H1 (cell line): ENCODE measurements at regions not wholly inside any gene's neighbourhood (a gene's known extent, or its start where the extent isn't known, plus 50 kb on each side); places are given as distances from the start of the nearest gene placed in this dataset.

Source experiments
- CTCF ChIA-PET: fragments of 300-600 bp; sonication (Branson Sonifier 250); formaldehyde crosslinking; loops from one replicate; lab custom pipeline; 2021; ENCODE audit not compliant: partially characterized antibody; lab: Charles Lee
- POLR2A ChIA-PET: fragments of 300-600 bp; sonication (Branson Sonifier 250); formaldehyde crosslinking; loops from one replicate; lab custom pipeline; 2021; ENCODE audit warnings: inconsistent platforms; ENCODE audit not compliant: partially characterized antibody; lab: Charles Lee
- DNase-seq, 2 experiments: peaks; one replicate each; pipeline versions ENCODE4 v3.0.0 to v3.0.0-alpha.2; 2010 to 2022; ENCODE audit warnings: low spot score in 2 of 2, low read depth in 1 of 2, mixed read lengths in 1 of 2
- FAIRE-seq: peaks from 2 replicates; lab custom pipeline; 2011; peaks lifted over from hg19 to GRCh38; lab: Jason Lieb, UNC
- H2AFZ ChIP-seq: 2 replicates; pipeline ENCODE4 v1.8.1; 2012; ENCODE audit warnings: low read length, inconsistent platforms
- H2AK5ac ChIP-seq: 2 replicates; pipeline ENCODE4 v1.6.1; 2013; ENCODE audit warnings: low read depth, low read length
- H2BK120ac ChIP-seq: replicated peaks from 2 replicates; pipeline ENCODE3; 2013; ENCODE audit warnings: low read depth, low read length, inconsistent platforms
- H2BK12ac ChIP-seq: 2 replicates; pipeline ENCODE4 v1.6.1; 2013; ENCODE audit warnings: low read depth, low read length
- H2BK15ac ChIP-seq: 2 replicates; pipeline ENCODE4 v1.6.1; 2013; ENCODE audit warnings: low read length
- H2BK20ac ChIP-seq: 2 replicates; pipeline ENCODE4 v1.6.1; 2013; ENCODE audit warnings: low read length
- H2BK5ac ChIP-seq: 2 replicates; pipeline ENCODE4 v1.6.1; 2013; ENCODE audit warnings: low read depth, low read length
- H3K14ac ChIP-seq: 2 replicates; pipeline ENCODE4 v1.6.1; 2013; ENCODE audit warnings: inconsistent platforms; ENCODE audit not compliant: insufficient read length
- H3K18ac ChIP-seq: 2 replicates; pipeline ENCODE4 v1.6.1; 2013; ENCODE audit warnings: low read length; ENCODE audit errors: extremely low read depth
- H3K23ac ChIP-seq: 2 replicates; pipeline ENCODE4 v1.6.1; 2013; ENCODE audit warnings: inconsistent platforms; ENCODE audit not compliant: insufficient read length
- H3K23me2 ChIP-seq: 2 replicates; pipeline ENCODE4 v1.6.1; 2013; ENCODE audit warnings: low read depth, low read length
- H3K27ac ChIP-seq: 2 replicates; pipeline ENCODE4 v1.6.1; 2011; ENCODE audit warnings: low read depth, low read length, inconsistent platforms
- H3K27me3 ChIP-seq, 4 experiments: replicated peaks in 1 of 4; 1 replicate in 1 of 4; 2 replicates in 3 of 4; pipeline versions ENCODE4 v1.6.1 to v1.8.1; 2011 to 2013; ENCODE audit warnings: low read length in 3 of 4, mild to moderate bottlenecking in 3 of 4, inconsistent platforms in 2 of 4, mixed read lengths in 2 of 4, moderate library complexity in 1 of 4; ENCODE audit not compliant: control insufficient read depth in 3 of 4, insufficient read depth in 3 of 4; ENCODE audit errors: extremely low read depth in 1 of 4
- H3K36me3 ChIP-seq, 4 experiments: 2 replicates each; pipeline versions ENCODE4 v1.6.1 to v1.8.1; 2011 to 2013; ENCODE audit warnings: mild to moderate bottlenecking in 4 of 4, low read length in 3 of 4, moderate library complexity in 2 of 4, control low read depth in 1 of 4, inconsistent platforms in 1 of 4; ENCODE audit not compliant: insufficient read depth in 4 of 4, control insufficient read depth in 2 of 4
- H3K4ac ChIP-seq: replicated peaks from 2 replicates; pipeline ENCODE3; 2013; ENCODE audit warnings: low read length, low read depth, mixed read lengths, inconsistent platforms; ENCODE audit not compliant: insufficient read length
- H3K4me1 ChIP-seq, 4 experiments: replicated peaks in 1 of 4; 1 replicate in 1 of 4; 2 replicates in 3 of 4; pipeline versions ENCODE4 v1.6.1 to v1.8.1; 2011 to 2013; ENCODE audit warnings: low read length in 3 of 4, inconsistent platforms in 2 of 4, mixed read lengths in 1 of 4; ENCODE audit not compliant: insufficient read depth in 4 of 4, control insufficient read depth in 3 of 4
- H3K4me2 ChIP-seq, 2 experiments: 2 replicates each; pipeline versions ENCODE4 v1.6.1 to v1.8.1; 2011 to 2013; ENCODE audit warnings: low read depth in 2 of 2, low read length in 2 of 2, control low read depth in 1 of 2, inconsistent platforms in 1 of 2, mild to moderate bottlenecking in 1 of 2; ENCODE audit not compliant: insufficient read depth in 1 of 2
- H3K4me3 ChIP-seq, 4 experiments: fragments of 200-600, 300-600 bp in 1 of 4; sonication (generic), shearing (Covaris generic), sonication (Bioruptor Twin) in 1 of 4; 2 replicates each; pipeline versions ENCODE4 v1.5.1 to v1.8.1; 2011 to 2016; ENCODE audit warnings: low read length in 4 of 4, low read depth in 3 of 4, control low read depth in 2 of 4, inconsistent platforms in 2 of 4, mild to moderate bottlenecking in 2 of 4, mixed read lengths in 1 of 4, moderate library complexity in 1 of 4; ENCODE audit not compliant: insufficient read depth in 2 of 4; ENCODE audit errors: extremely low read depth in 1 of 4
- H3K56ac ChIP-seq: replicated peaks from 2 replicates; pipeline ENCODE3; 2013; ENCODE audit warnings: low read depth, mild to moderate bottlenecking, mixed read lengths, low read length, inconsistent platforms; ENCODE audit not compliant: insufficient read length
- H3K79me1 ChIP-seq: 2 replicates; pipeline ENCODE4 v1.6.1; 2013; ENCODE audit warnings: low read depth, low read length, control low read depth
- H3K79me2 ChIP-seq, 2 experiments: 2 replicates each; pipeline versions ENCODE4 v1.6.1 to v1.8.1; 2012 to 2013; ENCODE audit warnings: low read length in 2 of 2, mild to moderate bottlenecking in 2 of 2, inconsistent platforms in 1 of 2; ENCODE audit not compliant: insufficient read depth in 2 of 2, control insufficient read depth in 1 of 2
- H3K9ac ChIP-seq, 4 experiments: replicated peaks in 1 of 4; 1 replicate in 1 of 4; 2 replicates in 3 of 4; pipeline versions ENCODE4 v1.6.1 to v1.8.1; 2011 to 2013; ENCODE audit warnings: low read depth in 3 of 4, low read length in 3 of 4, control low read depth in 2 of 4, mild to moderate bottlenecking in 2 of 4, moderate library complexity in 2 of 4, inconsistent platforms in 1 of 4; ENCODE audit errors: extremely low read depth in 1 of 4
- H3K9me3 ChIP-seq, 2 experiments: 2 replicates each; pipeline versions ENCODE4 v1.6.1 to v1.8.1; 2012 to 2013; ENCODE audit warnings: mild to moderate bottlenecking in 2 of 2, moderate library complexity in 2 of 2, control low read depth in 1 of 2, inconsistent platforms in 1 of 2, low read depth in 1 of 2, low read length in 1 of 2, mixed read lengths in 1 of 2; ENCODE audit not compliant: insufficient read depth in 2 of 2
- H4K20me1 ChIP-seq, 2 experiments: replicated peaks in 1 of 2; 2 replicates each; pipeline versions ENCODE3 to v1.8.1; 2011 to 2013; ENCODE audit warnings: inconsistent platforms in 2 of 2, low read length in 2 of 2, mild to moderate bottlenecking in 1 of 2; ENCODE audit not compliant: insufficient read depth in 2 of 2, control insufficient read depth in 1 of 2
- H4K5ac ChIP-seq: 2 replicates; pipeline ENCODE4 v1.6.1; 2013; ENCODE audit warnings: low read length, low read depth, mixed read lengths, inconsistent platforms; ENCODE audit not compliant: insufficient read length
- H4K8ac ChIP-seq: 2 replicates; pipeline ENCODE4 v1.8.0; 2013; ENCODE audit warnings: mild to moderate bottlenecking, moderate library complexity, low read length, inconsistent platforms; ENCODE audit not compliant: insufficient read depth; ENCODE audit errors: extremely low read depth
- H4K91ac ChIP-seq: replicated peaks from 2 replicates; pipeline ENCODE3; 2013; ENCODE audit warnings: low read length, mixed read lengths, inconsistent platforms; ENCODE audit not compliant: insufficient read length
- HDAC2 ChIP-seq, 2 experiments: fragments of 300-600 bp in 1 of 2; sonication (generic) in 1 of 2; IDR thresholded peaks; 2 replicates each; pipeline ENCODE4 v1.6.1; 2011 to 2012; ENCODE audit warnings: low read depth in 2 of 2, low read length in 2 of 2, mild to moderate bottlenecking in 2 of 2, moderate library complexity in 2 of 2, borderline replicate concordance in 1 of 2, inconsistent platforms in 1 of 2
- KDM1A ChIP-seq: fragments of 200-600, 300-600 bp; sonication (generic); IDR thresholded peaks from 2 replicates; pipeline ENCODE4 v1.7.1; 2016; ENCODE audit warnings: mild to moderate bottlenecking, low read length, borderline replicate concordance
- POU5F1 ChIP-seq: IDR thresholded peaks from 2 replicates; pipeline ENCODE4 v1.6.1; 2011; ENCODE audit warnings: low read depth, mild to moderate bottlenecking, low read length, moderate library complexity
- SAP30 ChIP-seq: fragments of 300-600 bp; sonication (generic); IDR thresholded peaks from 2 replicates; pipeline ENCODE4 v1.7.1; 2012; ENCODE audit warnings: low read length, moderate library complexity, mild to moderate bottlenecking, inconsistent platforms; ENCODE audit not compliant: insufficient read depth, insufficient replicate concordance
- WGBS, 2 experiments: shearing (Covaris generic) in 1 of 2; methylation state at CpG; one replicate each; pipeline versions ENCODE4 v1.1.6 to v1.1.7; 2013 to 2015; ENCODE audit warnings: low lambda C conversion rate in 2 of 2, mixed read lengths in 2 of 2, inconsistent platforms in 1 of 2, low coverage in 1 of 2, missing lambda C conversion rate in 1 of 2; ENCODE audit not compliant: insufficient replicate concordance in 2 of 2, insufficient coverage in 1 of 2, insufficient read length in 1 of 2; ENCODE audit errors: extremely low coverage in 1 of 2, missing lambda C conversion rate in 1 of 2; 5-methylcytosine and 5-hydroxymethylcytosine counted together

GRCh38 chr16:79826732-79827475 is 226.4 kb upstream of the MAF start:
- DNase-seq (no peak), FAIRE-seq (no peak)
- Histone ChIP-seq H2AFZ (no peak overlapping the region; the same call in 1 of the 2 replicates), H2BK5ac (no peak overlapping the region), H3K79me2 (no peaks in the 10 kb centered on the region), H3K4me2 (no peak overlapping the region), H3K14ac (no peak overlapping the region), H4K20me1 (peaks cover 0 to 3% of the 10 kb centered on the region in 2 experiments), H2AK5ac (no peak overlapping the region), H2BK120ac (no peak overlapping the region), H3K9ac (no peak overlapping the region), H4K8ac (no peak overlapping the region), H3K36me3 (no peaks in the 10 kb centered on the region), H3K4me3 (no peak overlapping the region), H2BK15ac (no peak overlapping the region), H4K5ac (no peak overlapping the region), H3K4ac (no peak overlapping the region), H3K4me1 (no peaks in the 10 kb centered on the region), H2BK12ac (no peak overlapping the region), H4K91ac (no peak overlapping the region), H3K27me3 (no peaks in the 10 kb centered on the region), H3K9me3 (no peaks in the 10 kb centered on the region), H3K79me1 (no peaks in the 10 kb centered on the region), H3K27ac (no peak overlapping the region), H2BK20ac (no peak overlapping the region), H3K18ac (no peak overlapping the region), H3K56ac (no peak overlapping the region), H3K23ac (no peak overlapping the region), H3K23me2 (peaks cover 8% of the 10 kb centered on the region; the same call in 1 of the 2 replicates)
- TF ChIP-seq SAP30, result no peak
- no peak for TF ChIP-seq KDM1A
- no peak for TF ChIP-seq POU5F1
- no peak for TF ChIP-seq HDAC2 (IDR thresholded peaks at IDR 0.05; ENCODE audit: borderline replicate concordance in 1 of 2, low read depth in 2 of 2, low read length in 2 of 2)
- CTCF ChIA-PET, result interaction anchor here (0.6 to 0.9 kb wide), 2 partner anchors 170 to 1348 kb away, joined by 3 read pairs; no protein-coding TSS in a partner anchor
- WGBS, 2 experiments, result 92% methylated on average over 7 of the region's 7 CpGs; no CpG with 5 or more reads in 1 of the 2 experiments
- POLR2A ChIA-PET, result no interaction called here
